Inferior parietal cortex (tissue), 1 donor: ENCODE measurements at regions not wholly inside any gene's neighbourhood (a gene's known extent, or its start where the extent isn't known, plus 50 kb on each side); places are given as distances from the start of the nearest gene placed in this dataset.
"Not testable (repeated sequence)": the region's sequence is repeated elsewhere in the genome, so short reads cannot be mapped to it uniquely, and the experiment has no call there.

Experiments used
- DNase-seq: peaks from one replicate; pipeline ENCODE4 v3.0.0-alpha.2; 2016; ENCODE audit errors: extremely low spot score

DNA sequence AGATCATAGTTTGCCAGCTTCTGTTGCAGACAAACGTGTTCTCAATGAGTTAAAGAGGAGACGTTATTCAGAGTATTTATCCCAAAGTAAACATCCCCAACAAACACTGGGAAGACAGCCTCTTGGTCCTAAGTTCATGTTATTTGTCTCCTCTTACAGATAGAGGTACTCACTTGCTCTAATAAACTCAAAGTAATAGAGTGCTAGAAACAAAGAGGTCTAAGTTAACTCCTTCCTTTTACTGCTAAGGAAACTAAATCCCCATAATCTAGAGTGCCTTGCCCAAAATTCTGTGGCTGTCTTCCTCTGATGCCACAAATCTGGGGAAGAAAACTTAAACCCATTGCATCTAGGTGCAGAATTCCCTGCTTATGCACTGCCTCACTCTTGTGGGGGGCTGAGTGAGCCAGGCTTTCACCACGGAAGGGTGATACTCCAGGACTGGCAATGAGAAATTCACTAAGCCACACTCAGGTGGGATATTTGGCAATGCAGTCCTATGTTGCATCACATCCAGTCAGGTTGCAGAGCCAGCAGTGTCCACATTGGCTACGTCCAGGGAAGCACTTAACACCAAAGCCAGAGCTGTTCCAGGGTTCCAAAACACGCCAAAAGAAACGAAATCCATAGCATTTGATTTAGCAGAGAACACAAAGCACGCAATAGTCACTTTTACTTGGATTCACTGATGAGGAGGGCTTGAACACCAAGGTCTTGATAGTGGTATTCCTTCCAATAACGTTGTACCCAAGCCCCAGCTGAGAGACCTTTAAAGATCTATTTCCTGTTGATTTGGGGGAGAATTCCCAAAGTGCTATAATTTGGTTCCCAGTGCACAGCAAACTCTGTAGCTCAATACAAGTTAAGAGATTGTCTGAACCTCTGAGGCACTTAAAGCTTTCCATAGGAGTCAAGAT lies 81.0 kb upstream of the FOXQ1 start:
- no peak for DNase-seq

- no peak for DNase-seq
These were observed 81.6 kb upstream of the FOXQ1 start for GRCh38 chr6:1230281-1230680.

DNA sequence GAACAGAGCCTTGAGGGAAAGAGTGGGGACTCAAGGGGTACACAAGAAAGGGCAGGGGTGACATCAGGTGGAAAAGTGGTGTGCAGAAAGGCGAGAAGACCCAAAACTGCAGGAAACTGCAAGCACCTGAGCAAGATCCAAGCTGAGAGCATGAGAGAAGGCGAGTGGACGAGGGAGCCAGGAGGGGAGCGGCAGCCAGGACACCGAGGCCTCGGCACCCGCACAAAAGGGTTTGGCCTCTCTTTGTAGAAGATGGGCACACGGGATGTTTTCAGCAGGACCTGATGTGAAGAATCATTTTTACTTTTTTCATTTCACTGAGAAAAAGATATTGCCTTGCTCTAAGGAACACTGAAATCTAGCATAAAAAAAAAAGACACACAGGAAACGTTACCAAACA lies 82.1 kb upstream of the FOXQ1 start:
- no peak for DNase-seq

- no peak for DNase-seq
These were observed 82.6 kb upstream of the FOXQ1 start for GRCh38 chr6:1229301-1229700.

- no peak for DNase-seq
These were observed 83.1 kb upstream of the FOXQ1 start for GRCh38 chr6:1228754-1229191.

- DNase-seq = no peak
These were observed 83.8 kb upstream of the FOXQ1 start for GRCh38 chr6:1227935-1228753.

GRCh38 chr6:1227600-1227934 lies 84.3 kb upstream of the FOXQ1 start:
- DNase-seq = no peak

GRCh38 chr6:1226277-1227099 lies 85.4 kb upstream of the FOXQ1 start:
- no peak for DNase-seq

GRCh38 chr6:1224514-1224913 lies 87.4 kb upstream of the FOXQ1 start:
- DNase-seq = no peak

- no peak for DNase-seq
These were observed 88.9 kb upstream of the FOXQ1 start for GRCh38 chr6:1222728-1223595.

- DNase-seq = no peak
These were observed 94.5 kb upstream of the FOXQ1 start for GRCh38 chr6:1217396-1217795.

DNA sequence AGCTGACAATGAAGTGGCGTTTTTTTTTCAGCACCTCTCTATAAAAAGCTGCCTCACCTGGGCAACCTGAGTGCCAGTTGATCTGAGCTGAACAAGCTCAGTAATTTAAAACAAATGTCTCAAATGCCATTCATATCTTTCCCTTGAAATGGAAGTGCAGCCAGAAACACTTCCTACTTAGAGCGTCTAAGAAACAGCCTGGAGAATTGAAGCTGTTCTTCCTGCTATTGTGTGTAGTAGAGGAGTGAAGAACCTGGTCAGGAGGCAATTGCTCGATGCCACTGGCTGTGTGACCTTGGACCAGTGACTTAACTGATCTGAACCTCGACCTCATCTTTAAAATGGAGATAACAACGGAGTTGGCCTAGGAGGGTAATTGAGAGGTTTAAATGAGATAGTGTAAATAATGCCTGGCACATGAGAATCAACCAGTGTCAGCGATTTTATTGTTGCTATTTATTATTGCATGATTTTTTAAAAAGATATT lies 95.4 kb upstream of the FOXQ1 start:
- DNase-seq = no peak

DNA sequence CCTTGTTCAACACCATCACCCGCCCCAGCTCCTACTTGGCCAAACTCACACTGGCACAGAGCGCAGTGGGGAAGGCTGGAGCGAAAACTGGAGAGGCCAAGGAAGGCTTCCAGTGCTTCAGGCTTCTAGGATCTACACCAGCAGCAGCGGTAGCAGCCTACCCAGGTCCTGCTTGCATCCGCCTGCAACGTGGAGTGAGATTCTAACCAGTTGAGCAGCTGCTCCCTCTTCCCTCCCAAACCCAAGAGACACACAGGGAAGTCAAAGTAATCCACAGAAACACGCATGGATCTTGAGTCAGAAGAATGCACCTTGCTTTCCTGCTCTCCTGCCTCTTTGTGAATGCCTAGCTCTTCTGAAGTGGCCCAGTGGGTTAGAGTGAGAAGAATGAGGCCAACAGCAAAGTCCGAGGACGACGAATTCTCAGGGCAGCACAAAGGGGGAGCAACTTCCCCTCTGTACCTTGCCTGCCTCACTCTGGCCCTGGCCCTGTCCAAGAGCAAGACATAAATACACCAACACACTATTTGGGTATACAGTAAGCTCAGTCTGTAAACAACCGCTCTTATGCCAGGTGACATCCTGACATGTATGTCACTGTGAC lies 95.9 kb upstream of the FOXQ1 start:
- no peak for DNase-seq

- DNase-seq = no peak
These were observed 96.9 kb upstream of the FOXQ1 start for GRCh38 chr6:1215023-1215422.

DNA sequence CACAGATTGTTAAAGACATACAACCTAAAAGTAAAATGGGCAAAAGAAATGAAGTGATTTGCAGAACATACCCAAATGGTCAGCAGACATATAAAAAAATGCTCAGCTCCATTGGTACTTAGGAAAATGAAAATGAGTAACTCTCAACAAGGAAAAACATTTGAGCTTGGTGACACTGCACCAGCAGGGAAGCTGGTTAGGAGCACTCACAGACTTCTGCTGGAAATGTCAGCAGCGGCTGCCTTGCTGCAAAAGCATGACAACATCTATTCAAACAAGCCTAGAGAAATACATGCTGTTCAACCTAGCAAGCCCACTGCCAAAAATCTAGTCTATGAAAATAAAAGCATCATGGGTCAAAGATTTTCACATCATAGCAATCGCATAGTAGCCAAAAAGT lies 99.0 kb upstream of the FOXQ1 start:
- DNase-seq = no peak

DNA sequence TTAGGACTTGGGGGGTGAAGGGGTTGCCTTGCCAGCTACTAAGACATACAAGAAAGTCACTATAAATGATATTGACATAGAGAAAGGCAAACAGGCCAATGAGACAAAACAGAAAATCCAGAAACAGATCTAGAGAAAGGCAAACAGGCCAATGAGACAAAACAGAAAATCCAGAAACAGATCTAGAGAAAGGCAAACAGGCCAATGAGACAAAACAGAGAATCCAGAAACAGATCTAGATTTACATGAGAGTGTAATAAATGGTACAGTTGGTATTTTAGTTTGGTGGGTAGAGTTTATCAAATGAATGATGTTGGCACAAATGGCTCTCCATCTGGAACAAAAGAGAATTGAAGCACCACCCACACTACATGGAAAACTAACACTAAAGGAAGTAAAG lies 99.8 kb upstream of the FOXQ1 start:
- not testable (repeated sequence) for DNase-seq

DNA sequence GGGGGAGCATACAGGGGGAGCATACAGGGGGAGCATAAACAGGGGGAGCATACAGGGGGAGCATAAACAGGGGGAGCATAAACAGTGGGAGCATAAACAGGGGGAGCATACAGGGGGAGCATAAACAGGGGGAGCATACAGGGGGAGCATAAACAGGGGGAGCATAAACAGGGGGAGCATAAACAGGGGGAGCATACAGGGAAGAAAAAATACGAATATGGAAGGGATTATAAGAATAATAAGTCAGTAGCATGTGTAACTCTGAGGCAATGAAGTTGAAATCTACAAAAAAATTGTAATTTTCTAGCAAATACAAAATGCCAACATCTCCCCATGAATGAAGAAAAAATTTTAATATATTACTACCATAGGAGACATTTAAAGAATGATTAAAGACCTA lies 101.3 kb upstream of the FOXQ1 start:
- not testable (repeated sequence) for DNase-seq

DNA sequence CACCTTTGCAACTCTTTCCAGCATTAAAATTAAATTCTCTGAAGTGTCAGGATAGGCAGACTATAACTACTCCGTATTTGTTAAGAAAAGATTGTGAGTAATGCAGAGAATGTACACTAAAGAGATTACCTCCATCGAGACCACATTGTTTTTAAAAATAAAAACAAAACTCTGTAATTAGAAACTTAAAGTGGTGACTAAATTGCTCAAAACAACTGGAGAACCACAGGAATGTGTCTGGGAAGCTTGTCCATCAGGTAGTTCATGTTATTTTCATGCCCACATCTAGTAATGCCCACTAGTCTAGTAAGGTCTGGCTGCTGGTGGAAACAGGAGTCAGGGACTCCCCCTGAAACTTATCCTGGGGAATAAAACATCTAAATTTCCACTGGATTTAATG lies 103.0 kb upstream of the FOXQ1 start:
- DNase-seq = no peak

DNA sequence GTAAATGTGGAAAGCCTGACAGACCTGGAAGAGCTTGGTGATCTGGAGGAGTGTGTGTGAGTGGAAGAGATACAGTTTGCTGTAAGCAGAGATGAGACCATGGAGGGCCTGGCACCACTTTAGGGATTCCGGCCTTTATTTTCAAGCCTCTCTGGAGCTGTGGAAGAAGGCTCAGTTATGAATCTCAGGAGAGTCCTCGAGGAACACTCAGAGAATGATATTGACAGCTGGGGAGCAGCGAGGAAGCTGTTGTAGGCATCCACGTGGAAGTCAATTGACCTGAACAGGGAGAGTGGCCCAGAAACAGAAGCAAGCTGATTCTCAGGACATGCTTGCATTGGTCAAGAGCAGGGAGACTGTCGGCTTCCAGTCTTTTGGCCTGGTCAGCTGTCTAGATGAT lies 108.4 kb upstream of the FOXQ1 start:
- DNase-seq = no peak

GRCh38 chr6:1202201-1202600 lies 109.7 kb upstream of the FOXQ1 start:
- DNase-seq = no peak
